ENCODE measurements at regions not wholly inside any gene's neighbourhood (a gene's known extent, or its start where the extent isn't known, plus 50 kb on each side); places are given as distances from the start of the nearest gene placed in this dataset.

- no peak overlapping the region for H3K27ac ChIP-seq (ENCODE audit: extremely low read depth, low read depth, low read length)
- H3K9me3 ChIP-seq (ENCODE audit: control insufficient read depth, insufficient read depth, low read depth, low read length): no peaks in the 10 kb centered on the region
- CTCF ChIA-PET: interaction anchor here (1.2 kb wide), 1 partner anchor 43 kb away, joined by 3 read pairs; no protein-coding TSS in a partner anchor
- POLR2A ChIA-PET: interaction anchor here (0.7 kb wide), 1 partner anchor 8 kb away, joined by 3 read pairs; no protein-coding TSS in a partner anchor
- no peak overlapping the region for H3K4me3 ChIP-seq (ENCODE audit: low read depth, low read length)
- H3K36me3 ChIP-seq (ENCODE audit: control insufficient read depth in 2 of 2, insufficient read depth in 1 of 2, low read length in 2 of 2): no peaks in the 10 kb centered on the region
- TF ChIP-seq, protein P1, sequence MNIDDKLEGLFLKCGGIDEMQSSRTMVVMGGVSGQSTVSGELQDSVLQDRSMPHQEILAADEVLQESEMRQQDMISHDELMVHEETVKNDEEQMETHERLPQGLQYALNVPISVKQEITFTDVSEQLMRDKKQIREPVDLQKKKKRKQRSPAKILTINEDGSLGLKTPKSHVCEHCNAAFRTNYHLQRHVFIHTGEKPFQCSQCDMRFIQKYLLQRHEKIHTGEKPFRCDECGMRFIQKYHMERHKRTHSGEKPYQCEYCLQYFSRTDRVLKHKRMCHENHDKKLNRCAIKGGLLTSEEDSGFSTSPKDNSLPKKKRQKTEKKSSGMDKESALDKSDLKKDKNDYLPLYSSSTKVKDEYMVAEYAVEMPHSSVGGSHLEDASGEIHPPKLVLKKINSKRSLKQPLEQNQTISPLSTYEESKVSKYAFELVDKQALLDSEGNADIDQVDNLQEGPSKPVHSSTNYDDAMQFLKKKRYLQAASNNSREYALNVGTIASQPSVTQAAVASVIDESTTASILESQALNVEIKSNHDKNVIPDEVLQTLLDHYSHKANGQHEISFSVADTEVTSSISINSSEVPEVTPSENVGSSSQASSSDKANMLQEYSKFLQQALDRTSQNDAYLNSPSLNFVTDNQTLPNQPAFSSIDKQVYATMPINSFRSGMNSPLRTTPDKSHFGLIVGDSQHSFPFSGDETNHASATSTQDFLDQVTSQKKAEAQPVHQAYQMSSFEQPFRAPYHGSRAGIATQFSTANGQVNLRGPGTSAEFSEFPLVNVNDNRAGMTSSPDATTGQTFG (tag by site-specific recombination; IDR thresholded peaks at IDR 0.05; ENCODE audit: borderline replicate concordance): no peak
- TF ChIP-seq KLF8 (tag by site-specific recombination; IDR thresholded peaks at IDR 0.05) (no peak), MEIS1 (CRISPR knock-in tag; IDR thresholded peaks at IDR 0.05; ENCODE audit: borderline replicate concordance) (no peak), ZNF555 (tag by site-specific recombination; conservative IDR thresholded peaks at IDR 0.05) (no peak), SCRT2 (tag by site-specific recombination; IDR thresholded peaks at IDR 0.05) (no peak), ZNF16 (tag by site-specific recombination; IDR thresholded peaks at IDR 0.05; ENCODE audit: low read depth) (no peak), ZFHX2 (tag by site-specific recombination; conservative IDR thresholded peaks at IDR 0.05) (no peak), GLIS1 (tag by site-specific recombination; IDR thresholded peaks at IDR 0.05) (no peak)
- TF ChIP-seq, protein P2, sequence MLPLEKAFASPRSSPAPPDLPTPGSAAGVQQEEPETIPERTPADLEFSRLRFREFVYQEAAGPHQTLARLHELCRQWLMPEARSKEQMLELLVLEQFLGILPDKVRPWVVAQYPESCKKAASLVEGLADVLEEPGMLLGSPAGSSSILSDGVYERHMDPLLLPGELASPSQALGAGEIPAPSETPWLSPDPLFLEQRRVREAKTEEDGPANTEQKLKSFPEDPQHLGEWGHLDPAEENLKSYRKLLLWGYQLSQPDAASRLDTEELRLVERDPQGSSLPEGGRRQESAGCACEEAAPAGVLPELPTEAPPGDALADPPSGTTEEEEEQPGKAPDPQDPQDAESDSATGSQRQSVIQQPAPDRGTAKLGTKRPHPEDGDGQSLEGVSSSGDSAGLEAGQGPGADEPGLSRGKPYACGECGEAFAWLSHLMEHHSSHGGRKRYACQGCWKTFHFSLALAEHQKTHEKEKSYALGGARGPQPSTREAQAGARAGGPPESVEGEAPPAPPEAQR (tag by site-specific recombination; IDR thresholded peaks at IDR 0.05): no peak
- H3K4me1 ChIP-seq (ENCODE audit: control insufficient read depth, insufficient read depth, low read length): no peaks in the 10 kb centered on the region
These were observed 290.1 kb upstream of the USP25 start for GRCh38 chr21:15439726-15440125.

DNA sequence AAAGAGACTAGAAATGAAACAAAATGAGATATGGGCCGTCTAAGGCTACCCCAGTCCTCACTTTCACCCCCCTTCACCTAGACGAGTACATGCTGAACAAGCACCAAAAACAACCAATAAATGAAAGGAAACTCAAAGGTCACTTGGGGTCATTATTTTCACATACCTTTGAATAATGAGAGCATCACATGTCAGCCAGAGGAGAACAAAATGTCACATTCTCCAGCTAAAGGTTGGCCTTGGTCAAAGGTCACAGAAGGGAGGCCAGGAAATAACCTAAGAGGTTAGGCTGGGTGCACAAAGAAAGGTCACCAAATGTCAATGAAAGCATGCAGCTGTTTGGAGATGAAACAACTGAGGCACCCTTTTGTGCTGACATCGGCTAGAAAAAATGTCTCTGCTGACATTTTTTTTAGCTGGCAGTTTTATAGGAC is 288.7 kb upstream of the USP25 start:
- Histone ChIP-seq H3K27ac (ENCODE audit: extremely low read depth, low read depth, low read length) (no peak overlapping the region), H3K4me1 (ENCODE audit: control insufficient read depth, insufficient read depth, low read length) (no peaks in the 10 kb centered on the region), H3K4me3 (ENCODE audit: low read depth, low read length) (no peak overlapping the region), H3K9me3 (ENCODE audit: control insufficient read depth, insufficient read depth, low read depth, low read length) (no peaks in the 10 kb centered on the region), H3K36me3 (ENCODE audit: control insufficient read depth in 2 of 2, insufficient read depth in 1 of 2, low read length in 2 of 2) (no peaks in the 10 kb centered on the region)
- POLR2A ChIA-PET: no interaction called here
- CTCF ChIA-PET: interaction anchor here (0.9 to 1.5 kb wide), 3 partner anchors 11 to 42 kb away, joined by 3 to 6 read pairs (median 3); no protein-coding TSS in a partner anchor
- no peak for TF ChIP-seq ZNF585B (tag by site-specific recombination; IDR thresholded peaks at IDR 0.05)
- no peak for TF ChIP-seq ZNF214 (tag by site-specific recombination; IDR thresholded peaks at IDR 0.05; ENCODE audit: borderline replicate concordance)
- TF ChIP-seq ZNF560 (tag by site-specific recombination; IDR thresholded peaks at IDR 0.05; ENCODE audit: borderline replicate concordance): no peak
- TF ChIP-seq MYNN (tag by site-specific recombination; IDR thresholded peaks at IDR 0.05; ENCODE audit: borderline replicate concordance): no peak
- no peak for TF ChIP-seq ZNF423 (tag by site-specific recombination; IDR thresholded peaks at IDR 0.05)
- TF ChIP-seq ZNF660 (tag by site-specific recombination; IDR thresholded peaks at IDR 0.05): no peak
- TF ChIP-seq ZNF354C (tag by site-specific recombination; IDR thresholded peaks at IDR 0.05; ENCODE audit: borderline replicate concordance, low read depth): no peak
- no peak for TF ChIP-seq SP3 (tag by site-specific recombination; IDR thresholded peaks at IDR 0.05)
- no peak for TF ChIP-seq REPIN1 (tag by site-specific recombination; IDR thresholded peaks at IDR 0.05; ENCODE audit: low read depth)

- H3K4me3 ChIP-seq (ENCODE audit: low read depth, low read length): no peak overlapping the region
- POLR2A ChIA-PET: no interaction called here
- no peak overlapping the region for H3K27ac ChIP-seq (ENCODE audit: extremely low read depth, low read depth, low read length)
- CTCF ChIA-PET: interaction anchor here (1.1 to 1.5 kb wide), 2 partner anchors 11 to 13 kb away, joined by 3 to 6 read pairs; no protein-coding TSS in a partner anchor
- no peaks in the 10 kb centered on the region for H3K36me3 ChIP-seq (ENCODE audit: control insufficient read depth in 2 of 2, insufficient read depth in 1 of 2, low read length in 2 of 2)
- H3K4me1 ChIP-seq (ENCODE audit: control insufficient read depth, insufficient read depth, low read length): no peaks in the 10 kb centered on the region
- no peaks in the 10 kb centered on the region for H3K9me3 ChIP-seq (ENCODE audit: control insufficient read depth, insufficient read depth, low read depth, low read length)
- TF ChIP-seq ZNF670 (tag by site-specific recombination; IDR thresholded peaks at IDR 0.05; ENCODE audit: low read depth): no peak
- no peak for TF ChIP-seq ZNF266 (tag by site-specific recombination; IDR thresholded peaks at IDR 0.05; ENCODE audit: low read depth)
- TF ChIP-seq CTCF (tag by site-specific recombination; IDR thresholded peaks at IDR 0.05): no peak
- no peak for TF ChIP-seq ZNF529 (tag by site-specific recombination; IDR thresholded peaks at IDR 0.05; ENCODE audit: insufficient replicate concordance)
- TF ChIP-seq, protein P3, sequence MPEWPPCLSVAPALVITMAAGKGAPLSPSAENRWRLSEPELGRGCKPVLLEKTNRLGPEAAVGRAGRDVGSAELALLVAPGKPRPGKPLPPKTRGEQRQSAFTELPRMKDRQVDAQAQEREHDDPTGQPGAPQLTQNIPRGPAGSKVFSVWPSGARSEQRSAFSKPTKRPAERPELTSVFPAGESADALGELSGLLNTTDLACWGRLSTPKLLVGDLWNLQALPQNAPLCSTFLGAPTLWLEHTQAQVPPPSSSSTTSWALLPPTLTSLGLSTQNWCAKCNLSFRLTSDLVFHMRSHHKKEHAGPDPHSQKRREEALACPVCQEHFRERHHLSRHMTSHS (tag by site-specific recombination; IDR thresholded peaks at IDR 0.05): no peak
- no peak for TF ChIP-seq ZNF654 (tag by site-specific recombination; IDR thresholded peaks at IDR 0.05; ENCODE audit: low read depth)
- TF ChIP-seq ZBTB48 (tag by site-specific recombination; IDR thresholded peaks at IDR 0.05): no peak
- no peak for TF ChIP-seq ZBTB1 (tag by site-specific recombination; IDR thresholded peaks at IDR 0.05)
- no peak for TF ChIP-seq ZNF155 (tag by site-specific recombination; IDR thresholded peaks at IDR 0.05)
These were observed 287.8 kb upstream of the USP25 start for GRCh38 chr21:15441992-15442391.

Data from HEK293 (cell line).